ENCODE measurements at regions not wholly inside any gene's neighbourhood (a gene's known extent, or its start where the extent isn't known, plus 50 kb on each side); places are given as distances from the start of the nearest gene placed in this dataset.

DNA sequence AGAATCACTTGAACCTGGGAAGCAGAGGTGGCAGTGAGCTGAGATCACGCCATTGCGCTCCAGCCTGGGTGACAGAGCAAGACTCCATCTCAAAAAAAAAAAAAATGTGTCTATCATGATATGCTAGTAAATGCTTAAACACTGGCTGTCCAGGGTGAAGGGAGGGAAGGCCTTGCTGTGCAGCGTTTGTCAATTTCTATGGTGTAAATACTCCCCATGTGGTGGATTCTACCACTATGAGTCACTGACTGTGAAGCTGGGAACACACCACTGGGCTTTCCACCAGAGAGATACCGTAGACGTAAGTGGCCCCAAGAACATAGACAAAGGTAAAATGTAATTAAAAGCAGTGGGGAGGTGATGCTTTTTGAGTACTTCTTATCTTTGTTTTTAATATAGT lies 51.3 kb upstream of the LEF1 start:
- no peak for TF ChIP-seq REPIN1 (CRISPR knock-in tag; IDR thresholded peaks at IDR 0.05; ENCODE audit: borderline replicate concordance, low read depth)
- no peak for TF ChIP-seq ZNF138 (CRISPR knock-in tag; IDR thresholded peaks at IDR 0.05; ENCODE audit: low read depth)
- no peak for TF ChIP-seq ZNF253 (CRISPR knock-in tag; IDR thresholded peaks at IDR 0.05; ENCODE audit: borderline replicate concordance)
- TF ChIP-seq SIN3A (IDR thresholded peaks at IDR 0.05; ENCODE audit: borderline replicate concordance, low read depth, low read length), result no peak
- no peak for TF ChIP-seq SRSF9 (IDR thresholded peaks at IDR 0.05; ENCODE audit: borderline replicate concordance, insufficient read depth, low read depth, low read length, poor library complexity, severe bottlenecking)
- TF ChIP-seq, protein P1, sequence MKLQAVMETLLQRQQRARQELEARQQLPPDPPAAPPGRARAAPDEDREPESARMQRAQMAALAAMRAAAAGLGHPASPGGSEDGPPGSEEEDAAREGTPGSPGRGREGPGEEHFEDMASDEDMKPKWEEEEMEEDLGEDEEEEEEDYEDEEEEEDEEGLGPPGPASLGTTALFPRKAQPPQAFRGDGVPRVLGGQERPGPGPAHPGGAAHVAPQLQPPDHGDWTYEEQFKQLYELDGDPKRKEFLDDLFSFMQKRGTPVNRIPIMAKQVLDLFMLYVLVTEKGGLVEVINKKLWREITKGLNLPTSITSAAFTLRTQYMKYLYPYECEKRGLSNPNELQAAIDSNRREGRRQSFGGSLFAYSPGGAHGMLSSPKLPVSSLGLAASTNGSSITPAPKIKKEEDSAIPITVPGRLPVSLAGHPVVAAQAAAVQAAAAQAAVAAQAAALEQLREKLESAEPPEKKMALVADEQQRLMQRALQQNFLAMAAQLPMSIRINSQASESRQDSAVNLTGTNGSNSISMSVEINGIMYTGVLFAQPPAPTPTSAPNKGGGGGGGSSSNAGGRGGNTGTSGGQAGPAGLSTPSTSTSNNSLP (IDR thresholded peaks at IDR 0.05; ENCODE audit: low read depth, low read length), result no peak
- TF ChIP-seq, protein P2, sequence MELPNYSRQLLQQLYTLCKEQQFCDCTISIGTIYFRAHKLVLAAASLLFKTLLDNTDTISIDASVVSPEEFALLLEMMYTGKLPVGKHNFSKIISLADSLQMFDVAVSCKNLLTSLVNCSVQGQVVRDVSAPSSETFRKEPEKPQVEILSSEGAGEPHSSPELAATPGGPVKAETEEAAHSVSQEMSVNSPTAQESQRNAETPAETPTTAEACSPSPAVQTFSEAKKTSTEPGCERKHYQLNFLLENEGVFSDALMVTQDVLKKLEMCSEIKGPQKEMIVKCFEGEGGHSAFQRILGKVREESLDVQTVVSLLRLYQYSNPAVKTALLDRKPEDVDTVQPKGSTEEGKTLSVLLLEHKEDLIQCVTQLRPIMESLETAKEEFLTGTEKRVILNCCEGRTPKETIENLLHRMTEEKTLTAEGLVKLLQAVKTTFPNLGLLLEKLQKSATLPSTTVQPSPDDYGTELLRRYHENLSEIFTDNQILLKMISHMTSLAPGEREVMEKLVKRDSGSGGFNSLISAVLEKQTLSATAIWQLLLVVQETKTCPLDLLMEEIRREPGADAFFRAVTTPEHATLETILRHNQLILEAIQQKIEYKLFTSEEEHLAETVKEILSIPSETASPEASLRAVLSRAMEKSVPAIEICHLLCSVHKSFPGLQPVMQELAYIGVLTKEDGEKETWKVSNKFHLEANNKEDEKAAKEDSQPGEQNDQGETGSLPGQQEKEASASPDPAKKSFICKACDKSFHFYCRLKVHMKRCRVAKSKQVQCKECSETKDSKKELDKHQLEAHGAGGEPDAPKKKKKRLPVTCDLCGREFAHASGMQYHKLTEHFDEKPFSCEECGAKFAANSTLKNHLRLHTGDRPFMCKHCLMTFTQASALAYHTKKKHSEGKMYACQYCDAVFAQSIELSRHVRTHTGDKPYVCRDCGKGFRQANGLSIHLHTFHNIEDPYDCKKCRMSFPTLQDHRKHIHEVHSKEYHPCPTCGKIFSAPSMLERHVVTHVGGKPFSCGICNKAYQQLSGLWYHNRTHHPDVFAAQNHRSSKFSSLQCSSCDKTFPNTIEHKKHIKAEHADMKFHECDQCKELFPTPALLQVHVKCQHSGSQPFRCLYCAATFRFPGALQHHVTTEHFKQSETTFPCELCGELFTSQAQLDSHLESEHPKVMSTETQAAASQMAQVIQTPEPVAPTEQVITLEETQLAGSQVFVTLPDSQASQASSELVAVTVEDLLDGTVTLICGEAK (IDR thresholded peaks at IDR 0.05), result no peak
- TF ChIP-seq, protein P2 (CRISPR knock-in tag; IDR thresholded peaks at IDR 0.05), result no peak
- TF ChIP-seq IRX3 (CRISPR knock-in tag; IDR thresholded peaks at IDR 0.05; ENCODE audit: borderline replicate concordance, low read depth), result no peak
- no peak for TF ChIP-seq ZNF660 (CRISPR knock-in tag; IDR thresholded peaks at IDR 0.05; ENCODE audit: borderline replicate concordance, low read depth)
- TF ChIP-seq, protein P3, sequence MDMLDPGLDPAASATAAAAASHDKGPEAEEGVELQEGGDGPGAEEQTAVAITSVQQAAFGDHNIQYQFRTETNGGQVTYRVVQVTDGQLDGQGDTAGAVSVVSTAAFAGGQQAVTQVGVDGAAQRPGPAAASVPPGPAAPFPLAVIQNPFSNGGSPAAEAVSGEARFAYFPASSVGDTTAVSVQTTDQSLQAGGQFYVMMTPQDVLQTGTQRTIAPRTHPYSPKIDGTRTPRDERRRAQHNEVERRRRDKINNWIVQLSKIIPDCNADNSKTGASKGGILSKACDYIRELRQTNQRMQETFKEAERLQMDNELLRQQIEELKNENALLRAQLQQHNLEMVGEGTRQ (IDR thresholded peaks at IDR 0.05; ENCODE audit: low read depth, low read length), result no peak
- TF ChIP-seq, protein P3 (CRISPR knock-in tag; IDR thresholded peaks at IDR 0.05; ENCODE audit: borderline replicate concordance), result no peak
- TF ChIP-seq RAD51 (IDR thresholded peaks at IDR 0.05; ENCODE audit: borderline replicate concordance), result no peak
- TF ChIP-seq ZNF317 (CRISPR knock-in tag; IDR thresholded peaks at IDR 0.05), result no peak
- TF ChIP-seq MAFK (conservative IDR thresholded peaks at IDR 0.05 in 1 of 2, IDR thresholded peaks at IDR 0.05 in 1 of 2; ENCODE audit: low read length in 2 of 2), result no peak
